Smooth muscle cell (in vitro differentiated cells): ENCODE measurements at regions not wholly inside any gene's neighbourhood (a gene's known extent, or its start where the extent isn't known, plus 50 kb on each side); places are given as distances from the start of the nearest gene placed in this dataset.

ENCODE experiments used
- DNase-seq: peaks from one replicate; lab custom pipeline; 2025; ENCODE audit not compliant: unreplicated experiment; lab: John Stamatoyannopoulos, UW
- H2AFZ ChIP-seq: fragments of 200-600 bp; sonication (generic); 2 replicates; pipeline ENCODE4 v1.6.0; 2016; ENCODE audit warnings: antibody characterized with exemption, low read depth, mild to moderate bottlenecking
- H3F3A ChIP-seq: fragments of 200-600 bp; sonication (generic); 2 replicates; pipeline ENCODE4 v1.6.0; 2017; ENCODE audit warnings: antibody characterized with exemption, low read depth
- H3K27ac ChIP-seq: fragments of 200-600 bp; sonication (generic); 2 replicates; pipeline ENCODE4 v1.5.1; 2016; ENCODE audit warnings: low read depth, mild to moderate bottlenecking
- H3K27me3 ChIP-seq: fragments of 200-600 bp; sonication (generic); 2 replicates; pipeline ENCODE4 v1.6.1; 2016; ENCODE audit warnings: low read depth, mild to moderate bottlenecking
- H3K36me3 ChIP-seq: fragments of 200-600 bp; sonication (generic); 2 replicates; pipeline ENCODE4 v1.5.1; 2016; ENCODE audit warnings: low read depth
- H3K4me1 ChIP-seq: fragments of 200-600 bp; sonication (generic); 2 replicates; pipeline ENCODE4 v1.5.1; 2016; ENCODE audit warnings: low read depth
- H3K4me2 ChIP-seq: fragments of 200-600 bp; sonication (generic); 2 replicates; pipeline ENCODE4 v1.6.0; 2016; ENCODE audit warnings: mild to moderate bottlenecking
- H3K4me3 ChIP-seq: fragments of 200-600 bp; sonication (generic); 2 replicates; pipeline ENCODE4 v1.5.1; 2016; ENCODE audit warnings: mild to moderate bottlenecking
- H3K79me2 ChIP-seq: fragments of 200-600 bp; sonication (generic); 2 replicates; pipeline ENCODE4 v1.6.0; 2016; ENCODE audit warnings: low read depth, mild to moderate bottlenecking
- H3K9ac ChIP-seq: fragments of 200-600 bp; sonication (generic); 2 replicates; pipeline ENCODE4 v1.6.0; 2016; ENCODE audit warnings: low read depth
- H3K9me3 ChIP-seq: fragments of 200-600 bp; sonication (generic); replicated peaks from 2 replicates; pipeline ENCODE4 v1.5.1; 2016; ENCODE audit warnings: low read depth
- H4K20me1 ChIP-seq: fragments of 200-600 bp; sonication (generic); 2 replicates; pipeline ENCODE4 v1.6.0; 2016; ENCODE audit warnings: low read depth
- CTCF ChIP-seq: fragments of 200-600 bp; sonication (generic); IDR thresholded peaks from 2 replicates; pipeline ENCODE4 v1.5.1; 2017; ENCODE audit warnings: borderline replicate concordance, mild to moderate bottlenecking, antibody characterized with exemption; ENCODE audit not compliant: insufficient read depth, poor library complexity, severe bottlenecking
- WGBS: methylation state at CpG from one replicate; pipeline ENCODE4 v1.1.7; 2016; ENCODE audit warnings: low lambda C conversion rate; 5-methylcytosine and 5-hydroxymethylcytosine counted together

GRCh38 chr5:74281166-74281565 lies 359.4 kb downstream of the ENC1 start:
- no peak for DNase-seq
- no peak overlapping the region for H3K27ac ChIP-seq
- H3F3A ChIP-seq, result no peaks in the 10 kb centered on the region
- WGBS, result 56% methylated on average over 6 of the region's 6 CpGs
- H3K79me2 ChIP-seq, result no peaks in the 10 kb centered on the region
- H3K9me3 ChIP-seq, result no peaks in the 10 kb centered on the region
- no peaks in the 10 kb centered on the region for H3K4me1 ChIP-seq
- no peak overlapping the region for H3K4me2 ChIP-seq
- no peaks in the 10 kb centered on the region for H3K36me3 ChIP-seq
- no peaks in the 10 kb centered on the region for H3K27me3 ChIP-seq
- H2AFZ ChIP-seq, result no peak overlapping the region
- no peak overlapping the region for H3K4me3 ChIP-seq
- H3K9ac ChIP-seq, result no peak overlapping the region
- no peak for TF ChIP-seq CTCF
- H4K20me1 ChIP-seq, result no peaks in the 10 kb centered on the region

DNA sequence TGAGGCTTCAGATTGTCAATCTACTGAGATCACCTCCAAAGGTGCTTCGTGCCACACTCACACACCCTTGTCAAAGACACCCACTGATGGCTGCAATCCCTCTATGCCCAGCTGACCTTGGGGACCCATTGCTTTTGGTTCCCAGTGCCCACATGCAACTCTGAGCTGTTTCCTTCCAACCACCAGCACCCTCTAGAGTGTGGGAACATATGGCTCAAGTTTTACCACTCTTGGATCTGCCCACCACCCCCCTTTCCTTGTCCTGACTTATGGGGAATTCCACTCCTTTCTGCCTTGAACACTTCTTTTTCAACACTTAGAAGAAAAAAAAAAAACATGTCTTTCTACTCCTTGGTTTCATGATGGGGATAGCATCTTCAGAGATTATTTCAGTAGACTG lies 360.2 kb downstream of the ENC1 start:
- TF ChIP-seq CTCF, result no peak
- no peaks in the 10 kb centered on the region for H3K79me2 ChIP-seq
- no peaks in the 10 kb centered on the region for H3K4me1 ChIP-seq
- no peak overlapping the region for H2AFZ ChIP-seq
- no peaks in the 10 kb centered on the region for H4K20me1 ChIP-seq
- H3K36me3 ChIP-seq, result no peaks in the 10 kb centered on the region
- no peak overlapping the region for H3K27ac ChIP-seq
- no peaks in the 10 kb centered on the region for H3F3A ChIP-seq
- H3K4me3 ChIP-seq, result no peak overlapping the region
- H3K9ac ChIP-seq, result no peak overlapping the region
- H3K27me3 ChIP-seq, result no peaks in the 10 kb centered on the region
- 94% methylated on average over 1 of the region's 1 CpG for whole genome bisulfite sequencing
- no peak overlapping the region for H3K4me2 ChIP-seq
- H3K9me3 ChIP-seq, result no peaks in the 10 kb centered on the region
- no peak for DNase-seq

- Histone ChIP-seq H3K4me2 (no peak overlapping the region), H3K36me3 (no peaks in the 10 kb centered on the region), H3K27ac (no peak overlapping the region), H3F3A (peaks cover 8% of the 10 kb centered on the region), H3K9ac (no peak overlapping the region), H3K4me1 (peaks cover 9% of the 10 kb centered on the region), H3K27me3 (no peaks in the 10 kb centered on the region), H3K9me3 (no peaks in the 10 kb centered on the region), H2AFZ (no peak overlapping the region), H3K4me3 (no peak overlapping the region), H4K20me1 (no peaks in the 10 kb centered on the region), H3K79me2 (no peaks in the 10 kb centered on the region)
- no peak for DNase-seq
- no peak for TF ChIP-seq CTCF
- WGBS, result 93% methylated on average over 1 of the region's 1 CpG
These were observed 361.3 kb downstream of the ENC1 start for GRCh38 chr5:74279244-74279643.

DNA sequence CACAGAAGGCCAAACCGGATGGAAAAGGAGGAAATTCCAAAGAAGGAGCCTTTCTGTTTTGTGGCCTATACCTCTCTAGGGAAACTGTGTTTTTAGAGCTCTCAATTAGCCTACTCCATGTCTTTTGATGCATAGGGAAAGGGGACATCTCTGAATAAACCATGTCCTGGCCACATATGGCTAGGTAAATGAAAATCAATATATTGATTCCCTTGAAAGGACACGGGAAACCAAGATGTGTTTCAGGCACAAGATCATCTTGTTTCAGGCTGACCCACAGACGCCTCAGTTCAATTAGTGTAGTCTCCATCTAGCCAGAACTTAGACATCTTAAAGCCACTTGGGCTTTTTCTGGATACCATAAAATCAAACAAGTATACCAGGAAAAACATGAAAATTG lies 363.1 kb downstream of the ENC1 start:
- Histone ChIP-seq H3K9me3 (no peaks in the 10 kb centered on the region), H3F3A (peaks cover 17% of the 10 kb centered on the region), H3K27ac (no peak overlapping the region), H3K36me3 (no peaks in the 10 kb centered on the region), H3K4me3 (no peak overlapping the region), H3K27me3 (no peaks in the 10 kb centered on the region), H3K4me2 (no peak overlapping the region), H4K20me1 (no peaks in the 10 kb centered on the region), H2AFZ (no peak overlapping the region), H3K9ac (no peak overlapping the region), H3K79me2 (no peaks in the 10 kb centered on the region), H3K4me1 (peaks cover 18% of the 10 kb centered on the region)
- 84% methylated on average over 3 of the region's 3 CpGs for WGBS
- DNase-seq, result no peak
- no peak for TF ChIP-seq CTCF
